HepG2 (cell line): ENCODE measurements at regions not wholly inside any gene's neighbourhood (a gene's known extent, or its start where the extent isn't known, plus 50 kb on each side); places are given as distances from the start of the nearest gene placed in this dataset.

Experiments used
- MZF1 ChIP-seq: sonication (generic); formaldehyde crosslinking; IDR thresholded peaks from 2 replicates; pipeline ENCODE4 v1.8.1; 2023; ENCODE audit warnings: mild to moderate bottlenecking, missing genetic modification reagents, borderline replicate concordance
- ZNF841 ChIP-seq: sonication (generic); formaldehyde crosslinking; IDR thresholded peaks from 2 replicates; pipeline ENCODE4 v1.8.1; 2023; ENCODE audit warnings: missing genetic modification reagents, borderline replicate concordance
- TF ChIP-seq, protein P1 (sequence below): sonication (generic); formaldehyde crosslinking; IDR thresholded peaks from 2 replicates; pipeline ENCODE4 v1.5.0; 2020; ENCODE audit warnings: missing genetic modification reagents

DNA sequence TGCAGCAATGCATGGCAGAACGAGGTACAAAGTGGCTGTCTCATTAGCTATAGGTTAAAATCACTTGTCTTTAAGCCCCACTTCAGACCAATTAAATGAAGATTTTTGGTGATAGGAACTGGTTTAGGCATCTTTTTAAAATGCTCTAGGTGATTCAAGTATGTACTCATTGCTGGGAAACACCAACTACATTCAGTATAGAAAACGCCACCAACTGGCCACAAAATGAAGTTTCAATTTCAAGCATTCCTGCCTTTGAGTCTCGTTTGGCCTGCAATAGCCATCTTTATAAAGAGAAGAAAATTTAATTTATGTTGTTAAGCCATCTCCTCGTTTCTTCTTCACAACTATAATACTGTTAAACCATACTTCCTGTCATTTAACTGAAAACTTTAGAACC, 587.9 kb downstream of the GBE1 start:
- TF ChIP-seq ZNF841 (CRISPR knock-in tag): no peak
- TF ChIP-seq, protein P1, sequence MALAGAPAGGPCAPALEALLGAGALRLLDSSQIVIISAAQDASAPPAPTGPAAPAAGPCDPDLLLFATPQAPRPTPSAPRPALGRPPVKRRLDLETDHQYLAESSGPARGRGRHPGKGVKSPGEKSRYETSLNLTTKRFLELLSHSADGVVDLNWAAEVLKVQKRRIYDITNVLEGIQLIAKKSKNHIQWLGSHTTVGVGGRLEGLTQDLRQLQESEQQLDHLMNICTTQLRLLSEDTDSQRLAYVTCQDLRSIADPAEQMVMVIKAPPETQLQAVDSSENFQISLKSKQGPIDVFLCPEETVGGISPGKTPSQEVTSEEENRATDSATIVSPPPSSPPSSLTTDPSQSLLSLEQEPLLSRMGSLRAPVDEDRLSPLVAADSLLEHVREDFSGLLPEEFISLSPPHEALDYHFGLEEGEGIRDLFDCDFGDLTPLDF: no peak
- TF ChIP-seq MZF1 (CRISPR knock-in tag): no peak
